GM19455 (cell line): ENCODE measurements at regions not wholly inside any gene's neighbourhood (a gene's known extent, or its start where the extent isn't known, plus 50 kb on each side); places are given as distances from the start of the nearest gene placed in this dataset.

Source experiments
- ATAC-seq: cut with Tn5 transposase; IDR thresholded peaks from one replicate; pipeline ENCODE4 v1.9.1; 2021; ENCODE audit not compliant: unreplicated experiment

- no peak for ATAC-seq
These were observed 997.0 kb downstream of the GRIK2 start for GRCh38 chr6:102390541-102390940.

GRCh38 chr6:102389994-102390393 lies 996.5 kb downstream of the GRIK2 start:
- ATAC-seq: no peak

- no peak for ATAC-seq
These were observed 994.0 kb downstream of the GRIK2 start for GRCh38 chr6:102387326-102388033.

GRCh38 chr6:102381203-102381602 lies 987.7 kb downstream of the GRIK2 start:
- no peak for ATAC-seq

- no peak for ATAC-seq
These were observed 962.7 kb downstream of the GRIK2 start for GRCh38 chr6:102356170-102356569.

GRCh38 chr6:102355578-102355977 lies 962.1 kb downstream of the GRIK2 start:
- ATAC-seq: no peak

- ATAC-seq: no peak
These were observed 959.0 kb downstream of the GRIK2 start for GRCh38 chr6:102352552-102352951.

GRCh38 chr6:102344769-102345168 lies 951.3 kb downstream of the GRIK2 start:
- ATAC-seq: no peak

- ATAC-seq: no peak
These were observed 946.8 kb downstream of the GRIK2 start for GRCh38 chr6:102340311-102340710.

GRCh38 chr6:102333736-102334135 lies 940.2 kb downstream of the GRIK2 start:
- ATAC-seq: no peak

- ATAC-seq: no peak
These were observed 934.3 kb downstream of the GRIK2 start for GRCh38 chr6:102327697-102328225.

GRCh38 chr6:102313699-102314098 lies 920.2 kb downstream of the GRIK2 start:
- no peak for ATAC-seq

- ATAC-seq: no peak
These were observed 916.2 kb downstream of the GRIK2 start for GRCh38 chr6:102309700-102310099.

GRCh38 chr6:102300350-102300749 lies 906.8 kb downstream of the GRIK2 start:
- no peak for ATAC-seq

GRCh38 chr6:102298051-102298450 lies 904.5 kb downstream of the GRIK2 start:
- ATAC-seq: no peak
